Esophagus muscularis mucosa (tissue), 4 donors: ENCODE measurements at regions not wholly inside any gene's neighbourhood (a gene's known extent, or its start where the extent isn't known, plus 50 kb on each side); places are given as distances from the start of the nearest gene placed in this dataset.

Source experiments
- DNase-seq: peaks from one replicate; pipeline ENCODE4 v3.0.0-alpha.2; 2017; ENCODE audit errors: extremely low spot score
- H3K27ac ChIP-seq, 4 donors: fragments of 200-600 bp; sonication (generic); replicated peaks in 1 of 4; 1 replicate in 3 of 4; 2 replicates in 1 of 4; pipeline ENCODE4 v1.5.1; 2016 to 2019; ENCODE audit warnings: mild to moderate bottlenecking in 1 of 4
- H3K27me3 ChIP-seq, 4 donors: fragments of 200-600 bp; sonication (generic); one replicate each; pipeline versions ENCODE4 v1.5.1 to v1.6.0; 2016 to 2019
- H3K36me3 ChIP-seq, 4 donors: fragments of 200-600 bp; sonication (generic); one replicate each; pipeline ENCODE4 v1.5.1; 2016 to 2019
- H3K4me1 ChIP-seq, 4 donors: fragments of 200-600 bp; sonication (generic); one replicate each; pipeline ENCODE4 v1.5.1; 2016 to 2019
- H3K4me3 ChIP-seq, 4 donors: fragments of 200-600 bp; sonication (generic); 1 replicate in 2 of 4; 2 replicates in 2 of 4; pipeline ENCODE4 v1.5.1; 2016 to 2019; ENCODE audit warnings: mild to moderate bottlenecking in 4 of 4, moderate library complexity in 1 of 4
- H3K9me3 ChIP-seq, 4 donors: fragments of 200-600 bp; sonication (generic); 1 replicate in 3 of 4; 2 replicates in 1 of 4; pipeline ENCODE4 v1.5.1; 2016 to 2019
- EP300 ChIP-seq: sonication (generic); formaldehyde crosslinking; IDR thresholded peaks from one replicate; pipeline ENCODE4 v1.6.1; 2017; ENCODE audit warnings: antibody characterized with exemption
- POLR2A ChIP-seq: fragments of 450-650 bp; IDR thresholded peaks from one replicate; pipeline ENCODE4 v1.6.1; 2017; ENCODE audit warnings: antibody characterized with exemption, moderate library complexity, mild to moderate bottlenecking, low read depth
- POLR2AphosphoS5 ChIP-seq, 2 donors: sonication (generic); formaldehyde crosslinking; IDR thresholded peaks; one replicate each; pipeline ENCODE4 v1.6.1; 2017; ENCODE audit warnings: antibody characterized with exemption in 2 of 2
- WGBS: methylation state at CpG from one replicate; pipeline ENCODE4 v1.1.5; 2018; 5-methylcytosine and 5-hydroxymethylcytosine counted together
- intact Hi-C: fragments of 100-400 bp; cut with DNase I; formaldehyde crosslinking; loops from one replicate; pipeline ENCODE4 v1.15.1; 2023
- TF ChIP-seq, protein P1 (sequence below), 3 experiments: fragments of 200-600 bp in 2 of 3; fragments of 450-650 bp in 1 of 3; sonication (generic) in 2 of 3; IDR thresholded peaks; one replicate each; pipeline ENCODE4 v1.5.1; 2017 to 2019; ENCODE audit warnings: antibody characterized with exemption in 3 of 3, mild to moderate bottlenecking in 2 of 3, moderate library complexity in 1 of 3

- no peak overlapping the region for H3K4me3 ChIP-seq
- H3K4me1 ChIP-seq, result no peaks in the 10 kb centered on the region
- no peak for DNase-seq
- H3K27me3 ChIP-seq, result no peaks in the 10 kb centered on the region
- H3K36me3 ChIP-seq, result no peaks in the 10 kb centered on the region
- no peak overlapping the region for H3K27ac ChIP-seq
- intact Hi-C loops, result no loop called here
- no peak for TF ChIP-seq POLR2AphosphoS5 (IDR thresholded peaks at IDR 0.05)
- TF ChIP-seq POLR2A, result no peak
- TF ChIP-seq, protein P1, sequence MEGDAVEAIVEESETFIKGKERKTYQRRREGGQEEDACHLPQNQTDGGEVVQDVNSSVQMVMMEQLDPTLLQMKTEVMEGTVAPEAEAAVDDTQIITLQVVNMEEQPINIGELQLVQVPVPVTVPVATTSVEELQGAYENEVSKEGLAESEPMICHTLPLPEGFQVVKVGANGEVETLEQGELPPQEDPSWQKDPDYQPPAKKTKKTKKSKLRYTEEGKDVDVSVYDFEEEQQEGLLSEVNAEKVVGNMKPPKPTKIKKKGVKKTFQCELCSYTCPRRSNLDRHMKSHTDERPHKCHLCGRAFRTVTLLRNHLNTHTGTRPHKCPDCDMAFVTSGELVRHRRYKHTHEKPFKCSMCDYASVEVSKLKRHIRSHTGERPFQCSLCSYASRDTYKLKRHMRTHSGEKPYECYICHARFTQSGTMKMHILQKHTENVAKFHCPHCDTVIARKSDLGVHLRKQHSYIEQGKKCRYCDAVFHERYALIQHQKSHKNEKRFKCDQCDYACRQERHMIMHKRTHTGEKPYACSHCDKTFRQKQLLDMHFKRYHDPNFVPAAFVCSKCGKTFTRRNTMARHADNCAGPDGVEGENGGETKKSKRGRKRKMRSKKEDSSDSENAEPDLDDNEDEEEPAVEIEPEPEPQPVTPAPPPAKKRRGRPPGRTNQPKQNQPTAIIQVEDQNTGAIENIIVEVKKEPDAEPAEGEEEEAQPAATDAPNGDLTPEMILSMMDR (IDR thresholded peaks at IDR 0.05), result no peak
- no peak for TF ChIP-seq EP300
- 71% methylated on average over 1 of the region's 1 CpG for WGBS
- no peaks in the 10 kb centered on the region for H3K9me3 ChIP-seq
Observed at GRCh38 chr18:38087538-38087937, 521.9 kb upstream of the CELF4 start.

DNA sequence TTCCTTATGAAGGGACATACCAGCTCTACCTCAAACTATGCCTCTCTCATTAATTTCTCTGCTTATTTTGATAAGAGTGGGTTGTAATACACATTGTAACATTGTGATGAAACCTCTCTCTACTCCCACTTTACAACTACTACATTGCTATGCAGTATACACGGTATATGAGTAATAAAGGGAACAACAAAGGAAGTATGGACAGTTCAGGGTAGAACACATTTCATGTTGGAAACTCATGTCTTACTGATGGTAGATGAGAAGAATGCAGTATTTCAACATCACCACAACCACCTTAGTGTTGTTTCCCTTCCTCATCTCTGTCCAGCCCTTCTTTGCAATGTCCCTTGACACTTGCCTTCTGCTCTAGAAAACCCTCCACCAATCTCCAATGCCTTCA is 515.9 kb upstream of the CELF4 start:
- DNase-seq, result no peak
- no peak overlapping the region for H3K27ac ChIP-seq
- H3K4me3 ChIP-seq, result no peak overlapping the region
- H3K27me3 ChIP-seq, result no peaks in the 10 kb centered on the region
- H3K36me3 ChIP-seq, result no peaks in the 10 kb centered on the region
- intact Hi-C loops, result no loop called here
- WGBS, result 78% methylated on average over 1 of the region's 1 CpG
- no peaks in the 10 kb centered on the region for H3K4me1 ChIP-seq
- H3K9me3 ChIP-seq, result no peaks in the 10 kb centered on the region
- TF ChIP-seq EP300, result no peak
- TF ChIP-seq, protein P1 (IDR thresholded peaks at IDR 0.05), result no peak
- TF ChIP-seq POLR2A, result no peak
- TF ChIP-seq POLR2AphosphoS5 (IDR thresholded peaks at IDR 0.05), result no peak

DNA sequence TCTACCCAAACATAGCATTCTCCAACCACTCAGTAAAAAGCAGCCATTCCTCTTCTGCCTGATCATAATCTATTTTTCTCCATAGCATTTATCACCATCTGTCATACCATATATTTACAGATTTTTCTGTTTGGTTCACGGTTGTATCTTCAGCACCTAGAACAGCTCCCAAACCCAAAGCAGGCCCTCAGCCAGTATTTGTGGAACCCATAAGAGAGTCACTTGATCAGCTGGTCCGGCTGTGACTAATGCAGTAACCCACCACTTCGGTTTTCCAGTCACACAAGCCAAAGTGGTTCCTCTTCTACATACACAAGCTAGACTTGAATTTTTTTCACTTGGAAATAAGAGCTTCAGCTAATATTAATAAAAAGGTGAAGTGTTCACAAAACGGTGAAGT is 511.6 kb upstream of the CELF4 start:
- Histone ChIP-seq H3K9me3 (no peaks in the 10 kb centered on the region), H3K4me1 (no peaks in the 10 kb centered on the region), H3K4me3 (no peak overlapping the region), H3K27me3 (no peaks in the 10 kb centered on the region), H3K27ac (no peak overlapping the region), H3K36me3 (no peaks in the 10 kb centered on the region)
- WGBS, result 54% methylated on average over 4 of the region's 4 CpGs
- intact Hi-C loops, result loop anchor here (10.0 kb wide), 2 partner anchors 48 to 182 kb away; no protein-coding TSS in a partner anchor
- DNase-seq, result no peak
- TF ChIP-seq POLR2A, result no peak

- Histone ChIP-seq H3K9me3 (no peaks in the 10 kb centered on the region), H3K27ac (no peak overlapping the region), H3K4me1 (no peaks in the 10 kb centered on the region), H3K36me3 (no peaks in the 10 kb centered on the region), H3K4me3 (no peak overlapping the region), H3K27me3 (no peaks in the 10 kb centered on the region)
- 66% methylated on average over 5 of the region's 5 CpGs for WGBS
- TF ChIP-seq, protein P1 (IDR thresholded peaks at IDR 0.05), result no peak
- no peak for TF ChIP-seq EP300
- no peak for TF ChIP-seq POLR2AphosphoS5 (IDR thresholded peaks at IDR 0.05)
- TF ChIP-seq POLR2A, result no peak
- intact Hi-C loops, result loop anchor here (10.0 kb wide), 2 partner anchors 48 to 182 kb away; no protein-coding TSS in a partner anchor
- no peak for DNase-seq
Observed at GRCh38 chr18:38076346-38077070, 510.9 kb upstream of the CELF4 start.

DNA sequence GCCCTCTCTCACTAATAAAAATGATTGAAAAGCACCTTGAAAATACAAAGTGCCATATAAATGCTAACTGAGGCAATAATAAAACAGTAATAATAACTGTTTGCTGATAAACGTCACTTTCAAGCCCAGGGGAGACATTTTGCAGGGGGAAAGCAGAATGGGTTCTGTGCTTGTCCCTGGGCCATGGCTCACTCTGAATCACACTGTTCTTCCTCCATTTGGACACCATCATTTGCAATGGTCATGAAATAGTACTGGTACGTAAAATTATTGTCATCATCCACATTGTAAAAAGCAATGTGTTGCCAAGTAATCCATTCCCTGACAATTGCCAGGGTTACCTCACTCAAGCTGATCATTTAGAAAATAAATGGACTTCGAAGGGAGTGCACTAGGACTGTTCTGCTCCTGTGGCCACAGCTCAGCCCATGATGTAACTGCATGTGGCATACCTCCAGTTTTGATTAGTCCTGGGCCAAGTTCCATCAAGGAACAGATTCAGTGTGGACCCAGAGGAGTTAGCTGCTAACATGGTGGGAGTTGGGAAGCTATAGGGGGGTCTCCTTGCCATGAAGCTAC is 508.8 kb upstream of the CELF4 start:
- Histone ChIP-seq H3K9me3 (no peaks in the 10 kb centered on the region), H3K4me3 (no peak overlapping the region), H3K4me1 (no peaks in the 10 kb centered on the region), H3K36me3 (no peaks in the 10 kb centered on the region), H3K27me3 (no peaks in the 10 kb centered on the region), H3K27ac (no peak overlapping the region)
- 73% methylated on average over 3 of the region's 3 CpGs for WGBS
- TF ChIP-seq POLR2A (no peak), EP300 (no peak), POLR2AphosphoS5 (IDR thresholded peaks at IDR 0.05) (no peak)
- TF ChIP-seq, protein P1 (IDR thresholded peaks at IDR 0.05), result no peak
- DNase-seq, result no peak
- intact Hi-C loops, result loop anchor here (10.0 kb wide), 2 partner anchors 50 to 180 kb away; no protein-coding TSS in a partner anchor
